Inflammatory macrophage treated with lipopolysaccharide for 4 hours (primary cell): ENCODE measurements at regions not wholly inside any gene's neighbourhood (a gene's known extent, or its start where the extent isn't known, plus 50 kb on each side); places are given as distances from the start of the nearest gene placed in this dataset.
"Not testable (repeated sequence)": the region's sequence is repeated elsewhere in the genome, so short reads cannot be mapped to it uniquely, and the experiment has no call there.

ENCODE experiments used
- DNase-seq: peaks from one replicate; pipeline ENCODE4 v3.0.0-alpha.2; 2020

- DNase-seq = no peak
Observed at GRCh38 chrX:12060489-12061260, 77.6 kb upstream of the FRMPD4 start.

- DNase-seq = no peak
Observed at GRCh38 chrX:12065251-12065650, 73.0 kb upstream of the FRMPD4 start.

- DNase-seq = no peak
Observed at GRCh38 chrX:12076046-12076445, 62.2 kb upstream of the FRMPD4 start.

- no peak for DNase-seq
Observed at GRCh38 chrX:12080265-12080664, 58.0 kb upstream of the FRMPD4 start.

- not testable (repeated sequence) for DNase-seq
Observed at GRCh38 chrX:12082959-12083358, 55.3 kb upstream of the FRMPD4 start.
